ENCODE measurements at regions not wholly inside any gene's neighbourhood (a gene's known extent, or its start where the extent isn't known, plus 50 kb on each side); places are given as distances from the start of the nearest gene placed in this dataset.

DNA sequence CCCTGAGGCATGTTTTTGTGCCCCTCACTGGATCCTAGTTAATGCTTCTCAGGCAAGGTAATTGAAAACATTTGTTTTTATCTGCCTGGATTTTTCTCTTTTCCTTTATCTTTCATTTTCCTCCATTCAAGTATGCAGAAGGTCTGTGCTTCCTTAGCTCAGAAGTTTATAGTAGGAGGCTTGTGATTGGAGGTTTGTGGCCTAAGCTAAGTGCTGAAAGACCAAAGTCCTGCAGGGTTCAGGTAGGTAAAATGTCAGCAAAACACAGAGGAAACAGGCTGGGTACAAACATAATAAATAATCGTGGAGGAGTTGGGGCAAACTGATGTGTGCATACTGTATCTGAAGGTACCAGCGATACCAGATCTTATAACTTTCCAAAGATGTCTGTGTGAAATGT, 230.9 kb upstream of the KLF4 start:
- Histone ChIP-seq H3K4me1 (ENCODE audit: control insufficient read depth, extremely low read depth, insufficient read depth, low read length) (no peaks in the 10 kb centered on the region), H3K9me1 (replicated peaks; ENCODE audit: control insufficient read depth, extremely low read depth, insufficient read depth, low read length) (no peaks in the 10 kb centered on the region), H3K9me3 (replicated peaks; ENCODE audit: control insufficient read depth, insufficient read depth, low read length) (no peaks in the 10 kb centered on the region), H3K27ac (ENCODE audit: insufficient read depth, low read depth, low read length) (no peak overlapping the region), H4K20me1 (replicated peaks; ENCODE audit: control insufficient read depth, extremely low read depth, insufficient read depth, low read length) (no peaks in the 10 kb centered on the region), H2AFZ (ENCODE audit: low read depth, low read length) (no peak overlapping the region), H3K4me2 (ENCODE audit: insufficient read depth, low read length) (no peak overlapping the region), H3K4me3 (replicated peaks in 1 of 3; ENCODE audit: insufficient read depth in 1 of 3, low read depth in 1 of 3, low read length in 3 of 3) (no peak overlapping the region), H3K27me3 (ENCODE audit: control insufficient read depth in 2 of 2, insufficient read depth in 2 of 2, low read length in 2 of 2) (peaks cover 0 to 5% of the 10 kb centered on the region in 2 experiments), H3K9ac (replicated peaks; ENCODE audit: extremely low read depth, insufficient read depth, low read length) (no peak overlapping the region), H3K36me3 (ENCODE audit: control insufficient read depth in 2 of 2, extremely low read depth in 1 of 2, insufficient read depth in 2 of 2, low read length in 2 of 2) (no peaks in the 10 kb centered on the region), H3K79me2 (ENCODE audit: control insufficient read depth, insufficient read depth, low read length) (no peaks in the 10 kb centered on the region)
- no TSS peak for BruUV-seq (replicated peaks)
- FAIRE-seq (no peak), DNase-seq (ENCODE audit: low read depth, low spot score) (no peak)
- CTCF ChIA-PET: interaction anchor here (0.7 to 1.0 kb wide), 2 partner anchors 9 to 19 kb away, joined by 3 to 4 read pairs; no protein-coding TSS in a partner anchor
- intact Hi-C loops (cut with micrococcal nuclease) (no loop called here), dilution Hi-C loops (cut with MboI; ENCODE audit: extremely low pct_ligation_motif_present, low sequenced_read_pairs) (no loop called here)
- POLR2A ChIA-PET: no interaction called here
- TF ChIP-seq, protein P1, sequence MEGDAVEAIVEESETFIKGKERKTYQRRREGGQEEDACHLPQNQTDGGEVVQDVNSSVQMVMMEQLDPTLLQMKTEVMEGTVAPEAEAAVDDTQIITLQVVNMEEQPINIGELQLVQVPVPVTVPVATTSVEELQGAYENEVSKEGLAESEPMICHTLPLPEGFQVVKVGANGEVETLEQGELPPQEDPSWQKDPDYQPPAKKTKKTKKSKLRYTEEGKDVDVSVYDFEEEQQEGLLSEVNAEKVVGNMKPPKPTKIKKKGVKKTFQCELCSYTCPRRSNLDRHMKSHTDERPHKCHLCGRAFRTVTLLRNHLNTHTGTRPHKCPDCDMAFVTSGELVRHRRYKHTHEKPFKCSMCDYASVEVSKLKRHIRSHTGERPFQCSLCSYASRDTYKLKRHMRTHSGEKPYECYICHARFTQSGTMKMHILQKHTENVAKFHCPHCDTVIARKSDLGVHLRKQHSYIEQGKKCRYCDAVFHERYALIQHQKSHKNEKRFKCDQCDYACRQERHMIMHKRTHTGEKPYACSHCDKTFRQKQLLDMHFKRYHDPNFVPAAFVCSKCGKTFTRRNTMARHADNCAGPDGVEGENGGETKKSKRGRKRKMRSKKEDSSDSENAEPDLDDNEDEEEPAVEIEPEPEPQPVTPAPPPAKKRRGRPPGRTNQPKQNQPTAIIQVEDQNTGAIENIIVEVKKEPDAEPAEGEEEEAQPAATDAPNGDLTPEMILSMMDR (IDR thresholded peaks at IDR 0.05; ENCODE audit: extremely low read depth in 1 of 2, insufficient read depth in 1 of 2, low read depth in 1 of 2, low read length in 2 of 2): no peak
- TF ChIP-seq, protein P2, sequence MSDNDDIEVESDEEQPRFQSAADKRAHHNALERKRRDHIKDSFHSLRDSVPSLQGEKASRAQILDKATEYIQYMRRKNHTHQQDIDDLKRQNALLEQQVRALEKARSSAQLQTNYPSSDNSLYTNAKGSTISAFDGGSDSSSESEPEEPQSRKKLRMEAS (IDR thresholded peaks at IDR 0.05; ENCODE audit: insufficient read depth, insufficient read length): no peak
- TF ChIP-seq FOS (IDR thresholded peaks at IDR 0.05; ENCODE audit: borderline replicate concordance, insufficient read depth, low read length) (no peak), MYC (IDR thresholded peaks at IDR 0.05; ENCODE audit: low read depth, low read length) (no peak), EZH2 (IDR thresholded peaks at IDR 0.05; ENCODE audit: borderline replicate concordance, low read depth, low read length, severe bottlenecking) (no peak), JUN (IDR thresholded peaks at IDR 0.05; ENCODE audit: borderline replicate concordance, insufficient read depth, insufficient read length, low read depth) (no peak), POLR2AphosphoS5 (IDR thresholded peaks at IDR 0.05; ENCODE audit: insufficient read depth, low read depth, low read length) (no peak), POLR2A (IDR thresholded peaks at IDR 0.05; ENCODE audit: low read depth, low read length) (no peak), GATA2 (IDR thresholded peaks at IDR 0.05; ENCODE audit: insufficient read depth, insufficient read length, low read depth, low read length) (no peak)

Data from endothelial cell of umbilical vein (primary cell).